Esophagus muscularis mucosa (tissue), 4 donors: ENCODE measurements at regions not wholly inside any gene's neighbourhood (a gene's known extent, or its start where the extent isn't known, plus 50 kb on each side); places are given as distances from the start of the nearest gene placed in this dataset.

Experiments
- CTCF ChIP-seq, 3 experiments: fragments of 200-600 bp in 2 of 3; fragments of 450-650 bp in 1 of 3; sonication (generic) in 2 of 3; IDR thresholded peaks; one replicate each; pipeline ENCODE4 v1.5.1; 2017 to 2019; ENCODE audit warnings: antibody characterized with exemption in 3 of 3, mild to moderate bottlenecking in 2 of 3, moderate library complexity in 1 of 3
- EP300 ChIP-seq: sonication (generic); formaldehyde crosslinking; IDR thresholded peaks from one replicate; pipeline ENCODE4 v1.6.1; 2017; ENCODE audit warnings: antibody characterized with exemption
- POLR2A ChIP-seq: fragments of 450-650 bp; IDR thresholded peaks from one replicate; pipeline ENCODE4 v1.6.1; 2017; ENCODE audit warnings: antibody characterized with exemption, moderate library complexity, mild to moderate bottlenecking, low read depth
- POLR2AphosphoS5 ChIP-seq, 2 donors: sonication (generic); formaldehyde crosslinking; IDR thresholded peaks; one replicate each; pipeline ENCODE4 v1.6.1; 2017; ENCODE audit warnings: antibody characterized with exemption in 2 of 2

GRCh38 chr21:14758849-14759248 lies 212.7 kb upstream of the SAMSN1 start:
- no peak for TF ChIP-seq CTCF (IDR thresholded peaks at IDR 0.05)
- no peak for TF ChIP-seq EP300
- TF ChIP-seq POLR2AphosphoS5 (IDR thresholded peaks at IDR 0.05): no peak
- no peak for TF ChIP-seq POLR2A
